B cell (primary cell): ENCODE measurements at regions not wholly inside any gene's neighbourhood (a gene's known extent, or its start where the extent isn't known, plus 50 kb on each side); places are given as distances from the start of the nearest gene placed in this dataset.
A peak's percentile ranks its signal among the peaks of the same experiment; 100 is the strongest.

ENCODE experiments used
- ATAC-seq: fragments of 200-7000 bp; cut with Tn5 transposase; one replicate; pipeline ENCODE4 v1.10.0; 2021; ENCODE audit warnings: low read depth, mild to moderate bottlenecking, moderate number of reproducible peaks, moderate library complexity
- CTCF ChIA-PET: fragments of 350-600 bp; sonication (Branson Sonifier 250); formaldehyde crosslinking; loops from one replicate; lab custom pipeline; 2021; ENCODE audit warnings: antibody characterized with exemption, inconsistent platforms; lab: Charles Lee
- POLR2A ChIA-PET: fragments of 350-600 bp; sonication (Branson Sonifier 250); formaldehyde crosslinking; loops from one replicate; lab custom pipeline; 2021; ENCODE audit warnings: antibody characterized with exemption; lab: Charles Lee
- DNase-seq: peaks from one replicate; pipeline ENCODE4 v3.0.0; 2013
- H2AFZ ChIP-seq: 2 replicates; pipeline ENCODE4 v1.6.1; 2012; ENCODE audit warnings: mild to moderate bottlenecking, low read depth, low read length; ENCODE audit not compliant: insufficient read depth, poor library complexity, severe bottlenecking
- H3K27ac ChIP-seq, 2 donors: 1 replicate in 1 of 2; 2 replicates in 1 of 2; pipeline ENCODE4 v1.5.1; 2012 to 2013; ENCODE audit warnings: low read length in 2 of 2, mild to moderate bottlenecking in 2 of 2, moderate library complexity in 1 of 2
- H3K27me3 ChIP-seq, 4 experiments: fragments of 200-600 bp in 1 of 4; sonication (generic) in 1 of 4; replicated peaks in 1 of 4; 1 replicate in 2 of 4; 2 replicates in 2 of 4; pipeline versions ENCODE4 v1.6.1 to v1.7.0; 2013 to 2016; ENCODE audit warnings: low read length in 3 of 4, mild to moderate bottlenecking in 2 of 4, mixed read lengths in 1 of 4, moderate library complexity in 1 of 4; ENCODE audit not compliant: insufficient read depth in 4 of 4, control insufficient read depth in 3 of 4; ENCODE audit errors: control extremely low read depth in 1 of 4
- H3K36me3 ChIP-seq, 2 experiments: replicated peaks in 1 of 2; 1 replicate in 1 of 2; 2 replicates in 1 of 2; pipeline versions ENCODE4 v1.6.1 to v1.7.1; 2013; ENCODE audit warnings: low read length in 1 of 2; ENCODE audit not compliant: insufficient read depth in 2 of 2, control insufficient read depth in 1 of 2; ENCODE audit errors: control extremely low read depth in 1 of 2, extremely low read depth in 1 of 2
- H3K4me1 ChIP-seq, 2 donors: fragments of 200-600 bp in 1 of 2; sonication (generic) in 1 of 2; 1 replicate in 1 of 2; 2 replicates in 1 of 2; pipeline versions ENCODE4 v1.5.1 to v1.6.1; 2013 to 2017; ENCODE audit warnings: low read length in 2 of 2; ENCODE audit not compliant: control insufficient read depth in 2 of 2, insufficient read depth in 2 of 2
- H3K4me2 ChIP-seq: replicated peaks from 2 replicates; pipeline ENCODE3; 2012; ENCODE audit warnings: mild to moderate bottlenecking, low read depth, low read length; ENCODE audit not compliant: poor library complexity, severe bottlenecking
- H3K4me3 ChIP-seq, 5 experiments: fragments of 200-600 bp in 1 of 5; sonication (generic) in 1 of 5; 1 replicate in 3 of 5; 2 replicates in 2 of 5; pipeline versions ENCODE4 v1.5.1 to v1.7.0; 2011 to 2016; ENCODE audit warnings: low read length in 4 of 5, mild to moderate bottlenecking in 4 of 5, low read depth in 2 of 5, control low read depth in 1 of 5, moderate library complexity in 1 of 5; ENCODE audit not compliant: insufficient read depth in 1 of 5; ENCODE audit errors: control extremely low read depth in 1 of 5, extremely low read depth in 1 of 5
- H3K79me2 ChIP-seq: fragments of 200-600 bp; sonication (generic); one replicate; pipeline ENCODE4 v1.6.0; 2016; ENCODE audit warnings: low read length; ENCODE audit not compliant: control insufficient read depth, insufficient read depth
- H3K9ac ChIP-seq: fragments of 200-600 bp; sonication (generic); 2 replicates; pipeline ENCODE4 v1.6.1; 2017; ENCODE audit warnings: mild to moderate bottlenecking, low read length, moderate library complexity
- H3K9me3 ChIP-seq, 3 donors: one replicate each; pipeline versions ENCODE4 v1.6.1 to v1.7.1; 2013; ENCODE audit warnings: low read length in 2 of 3; ENCODE audit not compliant: control insufficient read depth in 2 of 3, insufficient read depth in 1 of 3; ENCODE audit errors: control extremely low read depth in 1 of 3
- H4K20me1 ChIP-seq: 2 replicates; pipeline ENCODE4 v1.6.0; 2012; ENCODE audit warnings: mild to moderate bottlenecking, low read length; ENCODE audit not compliant: insufficient read depth, control insufficient read depth, poor library complexity, severe bottlenecking
- H3K27ac Mint-ChIP-seq: one replicate; pipeline ENCODE4 v1.8.0; 2021; ENCODE audit warnings: mixed read lengths
- H3K27me3 Mint-ChIP-seq: one replicate; pipeline ENCODE4 v1.8.0; 2021; ENCODE audit warnings: mixed read lengths
- H3K4me1 Mint-ChIP-seq: one replicate; pipeline ENCODE4 v1.8.0; 2021; ENCODE audit warnings: mixed read lengths
- H3K4me3 Mint-ChIP-seq: one replicate; pipeline ENCODE4 v1.8.0; 2021; ENCODE audit warnings: mixed read lengths
- H3K9me3 Mint-ChIP-seq: one replicate; pipeline ENCODE4 v1.8.0; 2022; ENCODE audit warnings: mixed read lengths; ENCODE audit not compliant: insufficient read depth
- EZH2 ChIP-seq: IDR thresholded peaks from 2 replicates; pipeline ENCODE4 v1.6.1; 2012; ENCODE audit warnings: borderline replicate concordance, low read depth, mild to moderate bottlenecking, moderate library complexity, low read length; ENCODE audit not compliant: insufficient read depth, poor library complexity, severe bottlenecking
- WGBS: methylation state at CpG from one replicate; pipeline ENCODE4 v1.1.5; 2013; ENCODE audit warnings: missing lambda C conversion rate; ENCODE audit not compliant: insufficient coverage; 5-methylcytosine and 5-hydroxymethylcytosine counted together
- intact Hi-C: fragments of 100-400 bp; cut with micrococcal nuclease; formaldehyde crosslinking; loops from one replicate; pipeline ENCODE4 v1.10.0; 2022
- TF ChIP-seq, protein P1 (sequence below): fragments of 200-600 bp; IDR thresholded peaks from one replicate; pipeline ENCODE4 v1.8.0; 2022; ENCODE audit warnings: antibody characterized with exemption, mild to moderate bottlenecking

- intact Hi-C loops, result loop anchor here (2.0 kb wide), 1 partner anchor 77 kb away; no protein-coding TSS in a partner anchor
- H3K27me3 Mint-ChIP-seq, result peaks cover 3% of the 10 kb centered on the region
- WGBS, result under 1% methylated on average over 71 of the region's 71 CpGs
Measured at GRCh38 chr6:41427642-41428335, 92.4 kb downstream of the NCR2 start.

More at GRCh38 chr6:41427642-41428335, 92.4 kb downstream of the NCR2 start:
- Histone ChIP-seq H3K9ac (peak overlapping the region; percentile 74), H3K4me1 (peaks cover 31 to 43% of the 10 kb centered on the region in 2 donors), H3K27ac (peak overlapping the region; percentile 37 to 78), H3K4me2 (peak overlapping the region; percentile 95), H4K20me1 (no peaks in the 10 kb centered on the region), H3K9me3 (no peaks in the 10 kb centered on the region), H2AFZ (peak overlapping the region; percentile 74), H3K36me3 (no peaks in the 10 kb centered on the region), H3K4me3 (peak overlapping the region in 4 of 5 experiments; percentile 44 to 73 (median 64)), H3K27me3 (peaks cover 0 to 5% (median 0%) of the 10 kb centered on the region in 4 experiments), H3K79me2 (no peaks in the 10 kb centered on the region)
- TF ChIP-seq EZH2, result no peak
- TF ChIP-seq, protein P1, sequence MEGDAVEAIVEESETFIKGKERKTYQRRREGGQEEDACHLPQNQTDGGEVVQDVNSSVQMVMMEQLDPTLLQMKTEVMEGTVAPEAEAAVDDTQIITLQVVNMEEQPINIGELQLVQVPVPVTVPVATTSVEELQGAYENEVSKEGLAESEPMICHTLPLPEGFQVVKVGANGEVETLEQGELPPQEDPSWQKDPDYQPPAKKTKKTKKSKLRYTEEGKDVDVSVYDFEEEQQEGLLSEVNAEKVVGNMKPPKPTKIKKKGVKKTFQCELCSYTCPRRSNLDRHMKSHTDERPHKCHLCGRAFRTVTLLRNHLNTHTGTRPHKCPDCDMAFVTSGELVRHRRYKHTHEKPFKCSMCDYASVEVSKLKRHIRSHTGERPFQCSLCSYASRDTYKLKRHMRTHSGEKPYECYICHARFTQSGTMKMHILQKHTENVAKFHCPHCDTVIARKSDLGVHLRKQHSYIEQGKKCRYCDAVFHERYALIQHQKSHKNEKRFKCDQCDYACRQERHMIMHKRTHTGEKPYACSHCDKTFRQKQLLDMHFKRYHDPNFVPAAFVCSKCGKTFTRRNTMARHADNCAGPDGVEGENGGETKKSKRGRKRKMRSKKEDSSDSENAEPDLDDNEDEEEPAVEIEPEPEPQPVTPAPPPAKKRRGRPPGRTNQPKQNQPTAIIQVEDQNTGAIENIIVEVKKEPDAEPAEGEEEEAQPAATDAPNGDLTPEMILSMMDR, result no peak
- peak overlapping the region; percentile 50 for H3K27ac Mint-ChIP-seq
- ChIA-PET POLR2A (no interaction called here), CTCF (interaction anchor here (0.6 to 1.7 kb wide), 6 partner anchors 12 to 180 kb away, joined by 3 to 9 read pairs (median 4); no protein-coding TSS in a partner anchor)
- no peaks in the 10 kb centered on the region for H3K9me3 Mint-ChIP-seq
- H3K4me3 Mint-ChIP-seq, result peak overlapping the region; percentile 80
- peaks cover 13% of the 10 kb centered on the region for H3K4me1 Mint-ChIP-seq
- DNase-seq (peak; percentile 76), ATAC-seq (peak; percentile 48)
